HG02981 (cell line): ENCODE measurements at regions not wholly inside any gene's neighbourhood (a gene's known extent, or its start where the extent isn't known, plus 50 kb on each side); places are given as distances from the start of the nearest gene placed in this dataset.

Experiments
- ATAC-seq: cut with Tn5 transposase; IDR thresholded peaks from one replicate; pipeline ENCODE4 v1.9.1; 2021; ENCODE audit warnings: mild to moderate bottlenecking, moderate library complexity; ENCODE audit not compliant: unreplicated experiment

GRCh38 chr10:44674536-44675386 is 236.4 kb upstream of the TMEM72 start:
- no peak for ATAC-seq

- ATAC-seq, result no peak
Observed at GRCh38 chr10:44675387-44675874, 235.7 kb upstream of the TMEM72 start.

- ATAC-seq, result no peak
Observed at GRCh38 chr10:44680764-44681163, 230.4 kb upstream of the TMEM72 start.

GRCh38 chr10:44682507-44682906 is 228.6 kb upstream of the TMEM72 start:
- ATAC-seq, result no peak

GRCh38 chr10:44684661-44685060 is 226.5 kb upstream of the TMEM72 start:
- ATAC-seq, result no peak

- ATAC-seq, result no peak
Observed at GRCh38 chr10:44685220-44685619, 225.9 kb upstream of the TMEM72 start.

- no peak for ATAC-seq
Observed at GRCh38 chr10:44685747-44686146, 225.4 kb upstream of the TMEM72 start.

GRCh38 chr10:44689368-44689767 is 221.8 kb upstream of the TMEM72 start:
- ATAC-seq, result no peak

GRCh38 chr10:44696496-44696895 is 214.6 kb upstream of the TMEM72 start:
- no peak for ATAC-seq

- no peak for ATAC-seq
Observed at GRCh38 chr10:44697116-44697515, 214.0 kb upstream of the TMEM72 start.

GRCh38 chr10:44702531-44702930 is 208.6 kb upstream of the TMEM72 start:
- ATAC-seq, result no peak

GRCh38 chr10:44703241-44704155 is 207.6 kb upstream of the TMEM72 start:
- ATAC-seq, result no peak

GRCh38 chr10:44704616-44705015 is 206.5 kb upstream of the TMEM72 start:
- no peak for ATAC-seq

- no peak for ATAC-seq
Observed at GRCh38 chr10:44706745-44707144, 204.4 kb upstream of the TMEM72 start.

GRCh38 chr10:44713307-44713706 is 197.8 kb upstream of the TMEM72 start:
- no peak for ATAC-seq

GRCh38 chr10:44714451-44714850 is 196.7 kb upstream of the TMEM72 start:
- no peak for ATAC-seq

- ATAC-seq, result no peak
Observed at GRCh38 chr10:44715136-44715535, 196.0 kb upstream of the TMEM72 start.

GRCh38 chr10:44716470-44717015 is 194.6 kb upstream of the TMEM72 start:
- ATAC-seq, result no peak

- ATAC-seq, result no peak
Observed at GRCh38 chr10:44723082-44723481, 188.1 kb upstream of the TMEM72 start.

- no peak for ATAC-seq
Observed at GRCh38 chr10:44723619-44724325, 187.4 kb upstream of the TMEM72 start.
